H9 (cell line): ENCODE measurements at regions not wholly inside any gene's neighbourhood (a gene's known extent, or its start where the extent isn't known, plus 50 kb on each side); places are given as distances from the start of the nearest gene placed in this dataset.

ENCODE experiments used
- DNase-seq: peaks from one replicate; pipeline ENCODE4 v3.0.0-alpha.2; 2017
- H2AFZ ChIP-seq: one replicate; pipeline ENCODE4 v1.6.1; 2013; ENCODE audit warnings: mild to moderate bottlenecking, low read length, control low read depth, moderate library complexity
- H2AK5ac ChIP-seq: 2 replicates; pipeline ENCODE4 v1.6.1; 2013; ENCODE audit warnings: low read length, control low read depth, mixed read lengths; ENCODE audit not compliant: insufficient read length
- H2BK120ac ChIP-seq: one replicate; pipeline ENCODE4 v1.6.1; 2013; ENCODE audit warnings: low read depth, mild to moderate bottlenecking, low read length, control low read depth, inconsistent platforms; ENCODE audit not compliant: poor library complexity, severe bottlenecking
- H2BK12ac ChIP-seq: 2 replicates; pipeline ENCODE4 v1.6.1; 2013; ENCODE audit warnings: low read length, control low read depth, mixed read lengths, low read depth; ENCODE audit not compliant: insufficient read length
- H2BK15ac ChIP-seq: 2 replicates; pipeline ENCODE4 v1.6.1; 2013; ENCODE audit warnings: low read depth, low read length, control low read depth
- H2BK20ac ChIP-seq: one replicate; pipeline ENCODE4 v1.6.1; 2013; ENCODE audit warnings: low read depth, mild to moderate bottlenecking, low read length, control low read depth, inconsistent platforms; ENCODE audit not compliant: poor library complexity, severe bottlenecking
- H2BK5ac ChIP-seq: 2 replicates; pipeline ENCODE4 v1.6.1; 2013; ENCODE audit warnings: low read length, control low read depth, mixed read lengths; ENCODE audit not compliant: insufficient read length
- H3K14ac ChIP-seq: 2 replicates; pipeline ENCODE4 v1.6.1; 2013; ENCODE audit warnings: low read length, control low read depth; ENCODE audit not compliant: insufficient read depth
- H3K18ac ChIP-seq: 2 replicates; pipeline ENCODE4 v1.6.1; 2013; ENCODE audit warnings: low read depth, mild to moderate bottlenecking, mixed read lengths, low read length, control low read depth; ENCODE audit not compliant: insufficient read length
- H3K23ac ChIP-seq: 2 replicates; pipeline ENCODE4 v1.6.1; 2013; ENCODE audit warnings: low read length, control low read depth, mixed read lengths, low read depth; ENCODE audit not compliant: insufficient read length
- H3K23me2 ChIP-seq: 2 replicates; pipeline ENCODE4 v1.6.1; 2013; ENCODE audit warnings: low read depth, mild to moderate bottlenecking, mixed read lengths, low read length, control low read depth; ENCODE audit not compliant: insufficient read length, poor library complexity, severe bottlenecking
- H3K27ac ChIP-seq: 2 replicates; pipeline ENCODE4 v1.5.1; 2013; ENCODE audit warnings: low read length, control low read depth, mixed read lengths, low read depth; ENCODE audit not compliant: insufficient read length
- H3K27me3 ChIP-seq: 2 replicates; pipeline ENCODE4 v1.6.1; 2013; ENCODE audit warnings: low read length, control low read depth, inconsistent platforms; ENCODE audit not compliant: insufficient read depth
- H3K4ac ChIP-seq: 2 replicates; pipeline ENCODE4 v1.6.1; 2013; ENCODE audit warnings: low read depth, mild to moderate bottlenecking, control low read depth, inconsistent platforms, low read length, moderate library complexity
- H3K4me1 ChIP-seq: 2 replicates; pipeline ENCODE4 v1.6.1; 2013; ENCODE audit warnings: low read length, control low read depth, inconsistent platforms; ENCODE audit not compliant: insufficient read depth
- H3K4me2 ChIP-seq: 2 replicates; pipeline ENCODE4 v1.6.1; 2013; ENCODE audit warnings: low read length, control low read depth, mixed read lengths; ENCODE audit not compliant: insufficient read length, insufficient read depth
- H3K56ac ChIP-seq: 2 replicates; pipeline ENCODE4 v1.6.1; 2013; ENCODE audit warnings: low read depth, mild to moderate bottlenecking, mixed read lengths, low read length, control low read depth; ENCODE audit not compliant: insufficient read length
- H3K79me1 ChIP-seq: 2 replicates; pipeline ENCODE4 v1.6.1; 2013; ENCODE audit warnings: low read depth, mild to moderate bottlenecking, moderate library complexity, low read length, control low read depth, inconsistent platforms; ENCODE audit not compliant: insufficient read depth, poor library complexity, severe bottlenecking
- H3K79me2 ChIP-seq: 2 replicates; pipeline ENCODE4 v1.6.1; 2013; ENCODE audit warnings: low read length, control low read depth, inconsistent platforms; ENCODE audit not compliant: insufficient read depth
- H3K9ac ChIP-seq: 2 replicates; pipeline ENCODE4 v1.6.1; 2013; ENCODE audit warnings: low read length, control low read depth, mixed read lengths; ENCODE audit not compliant: insufficient read length; ENCODE audit errors: extremely low read depth
- H3K9me3 ChIP-seq: one replicate; pipeline ENCODE4 v1.6.1; 2013; ENCODE audit warnings: low read depth, low read length, inconsistent platforms; ENCODE audit not compliant: control insufficient read depth
- H3T11ph ChIP-seq: one replicate; pipeline ENCODE4 v1.6.1; 2013; ENCODE audit warnings: mild to moderate bottlenecking, low read length, control low read depth, inconsistent platforms
- H4K20me1 ChIP-seq: one replicate; pipeline ENCODE4 v1.6.1; 2013; ENCODE audit not compliant: control insufficient read depth, insufficient read length, insufficient read depth
- H4K5ac ChIP-seq: 2 replicates; pipeline ENCODE4 v1.6.1; 2013; ENCODE audit warnings: low read depth, mild to moderate bottlenecking, mixed read lengths, low read length, control low read depth; ENCODE audit not compliant: insufficient read length
- H4K8ac ChIP-seq: replicated peaks from 2 replicates; pipeline ENCODE4 v1.6.1; 2013; ENCODE audit warnings: low read length, control low read depth, mixed read lengths, low read depth; ENCODE audit not compliant: insufficient read length
- H4K91ac ChIP-seq: 2 replicates; pipeline ENCODE4 v1.6.1; 2013; ENCODE audit warnings: low read depth, mild to moderate bottlenecking, moderate library complexity, mixed read lengths, low read length, control low read depth; ENCODE audit not compliant: insufficient read length
- H3K27ac Mint-ChIP-seq, 3 experiments: 2 replicates in 2 of 3; 3 replicates in 1 of 3; pipeline ENCODE4 v1.8.0; 2020 to 2021; ENCODE audit warnings: mixed read lengths in 3 of 3, mild to moderate bottlenecking in 1 of 3, moderate library complexity in 1 of 3
- H3K27me3 Mint-ChIP-seq: 2 replicates; pipeline ENCODE4 v1.8.0; 2021; ENCODE audit warnings: low read depth, mild to moderate bottlenecking, moderate library complexity, mixed read lengths
- H3K36me3 Mint-ChIP-seq, 3 experiments: 2 replicates in 2 of 3; 3 replicates in 1 of 3; pipeline ENCODE4 v1.8.0; 2020 to 2021; ENCODE audit warnings: low read depth in 3 of 3, mixed read lengths in 3 of 3; ENCODE audit not compliant: insufficient read depth in 1 of 3
- H3K4me1 Mint-ChIP-seq, 2 experiments: 2 replicates each; pipeline ENCODE4 v1.8.0; 2020; ENCODE audit warnings: mixed read lengths in 2 of 2
- H3K4me3 Mint-ChIP-seq, 2 experiments: 2 replicates in 1 of 2; 3 replicates in 1 of 2; pipeline ENCODE4 v1.8.0; 2020 to 2021; ENCODE audit warnings: mild to moderate bottlenecking in 2 of 2, mixed read lengths in 2 of 2, moderate library complexity in 1 of 2
- H3K9me3 Mint-ChIP-seq, 2 experiments: 2 replicates in 1 of 2; 3 replicates in 1 of 2; pipeline ENCODE4 v1.8.0; 2020; ENCODE audit warnings: mild to moderate bottlenecking in 2 of 2, mixed read lengths in 2 of 2, moderate library complexity in 1 of 2
- CTCF ChIP-seq: fragments of 200-600 bp; sonication (generic); conservative IDR thresholded peaks from 3 replicates; pipeline ENCODE4 v1.8.0; 2021; ENCODE audit warnings: antibody characterized with exemption, mild to moderate bottlenecking
- WGBS: extraction: QIAGEN DNeasy Blood & Tissue Kit; methylation state at CpG from one replicate; pipeline ENCODE4 v1.1.7; 2013; ENCODE audit warnings: missing lambda C conversion rate, low lambda C conversion rate, mixed read lengths; ENCODE audit not compliant: insufficient read length; ENCODE audit errors: extremely low coverage; 5-methylcytosine and 5-hydroxymethylcytosine counted together

GRCh38 chr10:118213436-118213835 is 128.7 kb downstream of the FAM204A start:
- Mint-ChIP-seq H3K36me3 (no peaks in the 10 kb centered on the region), H3K4me1 (no peaks in the 10 kb centered on the region), H3K27me3 (no peaks in the 10 kb centered on the region), H3K27ac (no peak overlapping the region), H3K4me3 (no peak overlapping the region), H3K9me3 (no peaks in the 10 kb centered on the region)
- Histone ChIP-seq H3T11ph (no peak overlapping the region), H2AFZ (no peak overlapping the region), H3K9ac (no peak overlapping the region), H4K8ac (no peak overlapping the region), H2BK5ac (no peak overlapping the region), H3K79me1 (no peaks in the 10 kb centered on the region), H2BK20ac (no peak overlapping the region), H3K4ac (no peak overlapping the region), H2BK12ac (no peak overlapping the region), H2BK120ac (no peak overlapping the region), H3K14ac (no peak overlapping the region), H4K5ac (no peak overlapping the region), H3K9me3 (no peaks in the 10 kb centered on the region), H3K23me2 (no peaks in the 10 kb centered on the region), H3K4me1 (no peaks in the 10 kb centered on the region), H3K23ac (no peak overlapping the region), H3K27me3 (no peaks in the 10 kb centered on the region), H3K4me2 (no peak overlapping the region), H3K79me2 (no peaks in the 10 kb centered on the region), H2AK5ac (no peak overlapping the region), H4K20me1 (no peaks in the 10 kb centered on the region), H2BK15ac (no peak overlapping the region), H3K18ac (no peak overlapping the region), H3K56ac (no peak overlapping the region), H3K27ac (no peak overlapping the region), H4K91ac (no peak overlapping the region)
- TF ChIP-seq CTCF, result no peak
- no peak for DNase-seq
- WGBS, result no CpG with 5 or more reads among the region's 7 CpGs
